ENCODE measurements at regions not wholly inside any gene's neighbourhood (a gene's known extent, or its start where the extent isn't known, plus 50 kb on each side); places are given as distances from the start of the nearest gene placed in this dataset.

GRCh38 chr13:67642657-67643056, 412.5 kb upstream of the PCDH9 start:
- H3K4me1 ChIP-seq (ENCODE audit: control insufficient read depth, insufficient read depth, low read length) = no peaks in the 10 kb centered on the region
- H3K9me3 ChIP-seq (ENCODE audit: control insufficient read depth, insufficient read depth, low read depth, low read length) = no peaks in the 10 kb centered on the region
- TF ChIP-seq CTCF (tag by site-specific recombination; IDR thresholded peaks at IDR 0.05) (no peak), ZBTB49 (tag by site-specific recombination; IDR thresholded peaks at IDR 0.05; ENCODE audit: low read depth) (no peak), ZNF629 (tag by site-specific recombination; IDR thresholded peaks at IDR 0.05) (no peak), ZNF366 (tag by site-specific recombination; conservative IDR thresholded peaks at IDR 0.05) (no peak), PRDM2 (tag by site-specific recombination; IDR thresholded peaks at IDR 0.05; ENCODE audit: borderline replicate concordance) (no peak), PRDM6 (tag by site-specific recombination; IDR thresholded peaks at IDR 0.05) (no peak), OSR2 (tag by site-specific recombination; IDR thresholded peaks at IDR 0.05) (no peak), TSHZ1 (tag by site-specific recombination; IDR thresholded peaks at IDR 0.05; ENCODE audit: borderline replicate concordance) (no peak), ZNF335 (tag by site-specific recombination; conservative IDR thresholded peaks at IDR 0.05) (no peak), ZNF169 (tag by site-specific recombination; IDR thresholded peaks at IDR 0.05) (no peak), ATF2 (tag by site-specific recombination; IDR thresholded peaks at IDR 0.05; ENCODE audit: low read depth) (no peak), ZNF121 (tag by site-specific recombination; IDR thresholded peaks at IDR 0.05) (no peak), ZNF585B (tag by site-specific recombination; IDR thresholded peaks at IDR 0.05) (no peak), ZNF140 (tag by site-specific recombination; IDR thresholded peaks at IDR 0.05) (no peak), ZNF391 (tag by site-specific recombination; IDR thresholded peaks at IDR 0.05; ENCODE audit: borderline replicate concordance, low read depth) (no peak), BCL11A (tag by site-specific recombination; IDR thresholded peaks at IDR 0.05; ENCODE audit: low read depth) (no peak), ZBTB7A (tag by site-specific recombination; IDR thresholded peaks at IDR 0.05; ENCODE audit: low read depth) (no peak), ZNF664 (tag by site-specific recombination; IDR thresholded peaks at IDR 0.05) (no peak)
- ChIA-PET CTCF (no interaction called here), POLR2A (no interaction called here)
- H3K27ac ChIP-seq (ENCODE audit: extremely low read depth, low read depth, low read length) = no peak overlapping the region
- no peak overlapping the region for H3K4me3 ChIP-seq (ENCODE audit: low read depth, low read length)
- no peaks in the 10 kb centered on the region for H3K36me3 ChIP-seq (ENCODE audit: control insufficient read depth in 2 of 2, insufficient read depth in 1 of 2, low read length in 2 of 2)
